ENCODE measurements at regions not wholly inside any gene's neighbourhood (a gene's known extent, or its start where the extent isn't known, plus 50 kb on each side); places are given as distances from the start of the nearest gene placed in this dataset.
"Not testable (repeated sequence)": the region's sequence is repeated elsewhere in the genome, so short reads cannot be mapped to it uniquely, and the experiment has no call there.

GRCh38 chr1:228652116-228652515 lies 83.2 kb upstream of the RHOU start:
- H3K36me3 Mint-ChIP-seq, result peaks cover 0 to 3% (median 0%) of the 10 kb centered on the region in 3 donors
- no peak overlapping the region for H3K27ac Mint-ChIP-seq
- no peak for DNase-seq
- peaks cover 0 to 3% (median 0%) of the 10 kb centered on the region in 9 donors for H3K9me3 Mint-ChIP-seq
- POLR2A ChIA-PET, result no interaction called here
- H3K4me1 Mint-ChIP-seq, result peaks cover 13 to 29% (median 24%) of the 10 kb centered on the region in 4 donors
- H3K4me3 Mint-ChIP-seq, result no peak overlapping the region
- peaks cover 24 to 89% (median 64%) of the 10 kb centered on the region in 5 donors for H3K27me3 Mint-ChIP-seq
- ATAC-seq, result no peak

GRCh38 chr1:228653057-228653456 lies 82.2 kb upstream of the RHOU start:
- DNase-seq, H3K36me3 Mint-ChIP-seq, H3K9me3 Mint-ChIP-seq, POLR2A ChIA-PET, H3K4me3 Mint-ChIP-seq, H3K27ac Mint-ChIP-seq, ATAC-seq: not testable (repeated sequence)
- Mint-ChIP-seq H3K4me1 (peaks cover 7 to 20% (median 15%) of the 10 kb centered on the region in 4 donors), H3K27me3 (peaks cover 24 to 89% (median 65%) of the 10 kb centered on the region in 5 donors)

GRCh38 chr1:228653748-228654147 lies 81.5 kb upstream of the RHOU start:
- ATAC-seq (no peak), DNase-seq (no peak)
- Mint-ChIP-seq H3K4me1 (peaks cover 2 to 13% (median 9%) of the 10 kb centered on the region in 4 donors), H3K27me3 (peaks cover 24 to 85% (median 60%) of the 10 kb centered on the region in 5 donors), H3K4me3 (no peak overlapping the region), H3K9me3 (no peaks in the 10 kb centered on the region), H3K36me3 (peaks cover 0 to 2% (median 0%) of the 10 kb centered on the region in 3 donors), H3K27ac (no peak overlapping the region)
- POLR2A ChIA-PET, result no interaction called here

- ATAC-seq (no peak), DNase-seq (no peak)
- no peak overlapping the region for H3K4me3 Mint-ChIP-seq
- peaks cover 17 to 65% (median 45%) of the 10 kb centered on the region in 5 donors for H3K27me3 Mint-ChIP-seq
- H3K4me1 Mint-ChIP-seq, result no peaks in the 10 kb centered on the region
- H3K27ac Mint-ChIP-seq, result no peak overlapping the region
- POLR2A ChIA-PET, result interaction anchor here (1.2 kb wide), 1 partner anchor 9 kb away, joined by 6 read pairs; no protein-coding TSS in a partner anchor
- no peaks in the 10 kb centered on the region for H3K9me3 Mint-ChIP-seq
- H3K36me3 Mint-ChIP-seq, result no peaks in the 10 kb centered on the region
Observed at GRCh38 chr1:228655796-228656394, 79.4 kb upstream of the RHOU start.

- H3K27ac Mint-ChIP-seq, H3K4me1 Mint-ChIP-seq, ATAC-seq, H3K36me3 Mint-ChIP-seq, DNase-seq, POLR2A ChIA-PET, H3K4me3 Mint-ChIP-seq, H3K9me3 Mint-ChIP-seq: not testable (repeated sequence)
- H3K27me3 Mint-ChIP-seq, result peaks cover 0 to 12% (median 9%) of the 10 kb centered on the region in 5 donors
Observed at GRCh38 chr1:228662007-228662689, 73.1 kb upstream of the RHOU start.

GRCh38 chr1:228664399-228664914 lies 70.8 kb upstream of the RHOU start:
- Mint-ChIP-seq H3K27me3 (peaks cover 0 to 4% (median 0%) of the 10 kb centered on the region in 5 donors), H3K36me3 (no peaks in the 10 kb centered on the region), H3K4me1 (no peaks in the 10 kb centered on the region), H3K27ac (no peak overlapping the region), H3K4me3 (no peak overlapping the region), H3K9me3 (no peaks in the 10 kb centered on the region)
- POLR2A ChIA-PET, result interaction anchor here (1.1 kb wide), 2 partner anchors 590 to 592 kb away, joined by 4 read pairs; no protein-coding TSS in a partner anchor
- ATAC-seq, result peak; percentile 43 to 62
- peak; percentile 58 to 88 (median 76) for DNase-seq

- Mint-ChIP-seq H3K4me1 (no peaks in the 10 kb centered on the region), H3K9me3 (no peaks in the 10 kb centered on the region), H3K27ac (peak overlapping the region in 1 of 10 donors; percentile 69), H3K27me3 (peaks cover 0 to 3% (median 0%) of the 10 kb centered on the region in 5 donors), H3K36me3 (no peaks in the 10 kb centered on the region), H3K4me3 (no peak overlapping the region)
- ATAC-seq (no peak), DNase-seq (no peak)
- POLR2A ChIA-PET, result no interaction called here
Observed at GRCh38 chr1:228666686-228667623, 68.3 kb upstream of the RHOU start.

- Mint-ChIP-seq H3K36me3 (no peaks in the 10 kb centered on the region), H3K9me3 (no peaks in the 10 kb centered on the region), H3K27me3 (no peaks in the 10 kb centered on the region), H3K4me1 (no peaks in the 10 kb centered on the region), H3K27ac (no peak overlapping the region), H3K4me3 (no peak overlapping the region)
- ATAC-seq, result no peak
- POLR2A ChIA-PET, result interaction anchor here (0.6 kb wide), 1 partner anchor 432 kb away, joined by 5 read pairs; no protein-coding TSS in a partner anchor
- DNase-seq, result no peak
Observed at GRCh38 chr1:228668553-228669241, 66.6 kb upstream of the RHOU start.

GRCh38 chr1:228669242-228669585 lies 66.1 kb upstream of the RHOU start:
- ATAC-seq (no peak), DNase-seq (no peak)
- Mint-ChIP-seq H3K27ac (no peak overlapping the region), H3K27me3 (no peaks in the 10 kb centered on the region), H3K4me3 (no peak overlapping the region), H3K36me3 (no peaks in the 10 kb centered on the region), H3K4me1 (no peaks in the 10 kb centered on the region), H3K9me3 (no peaks in the 10 kb centered on the region)
- POLR2A ChIA-PET, result no interaction called here

GRCh38 chr1:228681076-228681565 lies 54.2 kb upstream of the RHOU start:
- ATAC-seq, POLR2A ChIA-PET, H3K36me3 Mint-ChIP-seq, H3K9me3 Mint-ChIP-seq, DNase-seq, H3K4me1 Mint-ChIP-seq: not testable (repeated sequence)
- Mint-ChIP-seq H3K27ac (peak overlapping the region in 2 of 10 donors; percentile 14 to 28), H3K27me3 (peaks cover 21 to 32% (median 31%) of the 10 kb centered on the region in 5 donors), H3K4me3 (peak overlapping the region in 2 of 10 donors; percentile 21 to 43)

- Mint-ChIP-seq H3K27me3 (peaks cover 22 to 43% (median 36%) of the 10 kb centered on the region in 5 donors), H3K9me3 (no peaks in the 10 kb centered on the region), H3K27ac (no peak overlapping the region), H3K36me3 (no peaks in the 10 kb centered on the region), H3K4me3 (no peak overlapping the region), H3K4me1 (peaks cover 0 to 1% (median 0%) of the 10 kb centered on the region in 4 donors)
- POLR2A ChIA-PET, result no interaction called here
- ATAC-seq (no peak), DNase-seq (no peak)
Observed at GRCh38 chr1:228683428-228683827, 51.9 kb upstream of the RHOU start.

GRCh38 chr1:228684607-228685006 lies 50.7 kb upstream of the RHOU start:
- peaks cover 0 to 1% (median 0%) of the 10 kb centered on the region in 4 donors for H3K4me1 Mint-ChIP-seq
- H3K36me3 Mint-ChIP-seq, result no peaks in the 10 kb centered on the region
- POLR2A ChIA-PET, result no interaction called here
- no peak overlapping the region for H3K4me3 Mint-ChIP-seq
- H3K27me3 Mint-ChIP-seq, result peaks cover 22 to 43% (median 32%) of the 10 kb centered on the region in 5 donors
- DNase-seq (no peak), ATAC-seq (no peak)
- peak overlapping the region in 1 of 10 donors; percentile 4 for H3K27ac Mint-ChIP-seq
- H3K9me3 Mint-ChIP-seq, result no peaks in the 10 kb centered on the region

Data from naive thymus-derived CD8-positive, alpha-beta T cell (primary cell).